ENCODE measurements at regions not wholly inside any gene's neighbourhood (a gene's known extent, or its start where the extent isn't known, plus 50 kb on each side); places are given as distances from the start of the nearest gene placed in this dataset.

DNA sequence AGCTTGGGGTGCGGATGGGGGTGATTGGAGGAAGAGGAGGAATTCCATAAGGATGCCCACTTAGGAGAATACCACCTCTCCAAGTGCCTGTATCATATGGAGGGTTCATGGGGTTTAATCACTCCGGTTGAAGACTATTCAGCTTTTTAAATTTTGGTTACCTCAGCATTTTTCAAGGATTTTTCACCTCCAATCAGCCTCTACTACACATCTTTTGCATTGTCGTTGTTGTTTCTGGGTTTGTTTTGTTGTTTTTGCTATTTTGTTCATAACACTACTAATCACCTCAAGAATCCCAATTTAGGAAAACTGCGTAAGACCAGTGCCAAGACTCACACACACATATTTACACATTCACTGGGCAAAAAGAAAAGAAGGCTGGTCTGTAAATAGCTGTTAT is 619.5 kb upstream of the CDH5 start:
- TF ChIP-seq POLR2A (IDR thresholded peaks at IDR 0.05), result no peak
- TF ChIP-seq, protein P1, sequence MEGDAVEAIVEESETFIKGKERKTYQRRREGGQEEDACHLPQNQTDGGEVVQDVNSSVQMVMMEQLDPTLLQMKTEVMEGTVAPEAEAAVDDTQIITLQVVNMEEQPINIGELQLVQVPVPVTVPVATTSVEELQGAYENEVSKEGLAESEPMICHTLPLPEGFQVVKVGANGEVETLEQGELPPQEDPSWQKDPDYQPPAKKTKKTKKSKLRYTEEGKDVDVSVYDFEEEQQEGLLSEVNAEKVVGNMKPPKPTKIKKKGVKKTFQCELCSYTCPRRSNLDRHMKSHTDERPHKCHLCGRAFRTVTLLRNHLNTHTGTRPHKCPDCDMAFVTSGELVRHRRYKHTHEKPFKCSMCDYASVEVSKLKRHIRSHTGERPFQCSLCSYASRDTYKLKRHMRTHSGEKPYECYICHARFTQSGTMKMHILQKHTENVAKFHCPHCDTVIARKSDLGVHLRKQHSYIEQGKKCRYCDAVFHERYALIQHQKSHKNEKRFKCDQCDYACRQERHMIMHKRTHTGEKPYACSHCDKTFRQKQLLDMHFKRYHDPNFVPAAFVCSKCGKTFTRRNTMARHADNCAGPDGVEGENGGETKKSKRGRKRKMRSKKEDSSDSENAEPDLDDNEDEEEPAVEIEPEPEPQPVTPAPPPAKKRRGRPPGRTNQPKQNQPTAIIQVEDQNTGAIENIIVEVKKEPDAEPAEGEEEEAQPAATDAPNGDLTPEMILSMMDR (IDR thresholded peaks at IDR 0.05), result no peak

Data from uterus (tissue), 2 donors.